Glomerular visceral epithelial cell (primary cell): ENCODE measurements at regions not wholly inside any gene's neighbourhood (a gene's known extent, or its start where the extent isn't known, plus 50 kb on each side); places are given as distances from the start of the nearest gene placed in this dataset.

Source experiments
- DNase-seq: peaks from one replicate; pipeline ENCODE4 v3.0.0-alpha.2; 2016; ENCODE audit errors: extremely low spot score

- DNase-seq: no peak
Observed at GRCh38 chr5:18037718-18038117, 403.5 kb downstream of the TAF11L14 start.

GRCh38 chr5:18043344-18043743 lies 409.1 kb downstream of the TAF11L14 start:
- no peak for DNase-seq

DNA sequence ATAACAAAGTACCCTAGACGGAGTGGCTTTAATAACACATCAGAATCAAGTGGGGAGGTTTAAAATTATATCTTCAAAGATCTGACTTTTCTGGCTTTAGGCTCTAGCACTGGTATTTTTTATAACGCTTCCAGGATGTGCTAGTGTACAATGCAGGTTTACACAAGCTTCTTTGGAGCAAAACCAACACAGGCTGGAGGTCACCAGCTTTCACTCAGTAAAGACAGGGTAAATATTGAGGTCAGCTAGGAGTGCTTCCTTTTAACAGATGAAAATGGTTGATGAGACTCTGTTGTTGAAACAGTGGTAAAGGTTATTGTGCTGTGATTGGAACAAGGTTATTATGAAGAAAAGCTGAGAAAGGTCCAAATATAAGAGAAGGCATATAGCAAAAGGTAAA lies 414.2 kb downstream of the TAF11L14 start:
- DNase-seq: no peak

DNA sequence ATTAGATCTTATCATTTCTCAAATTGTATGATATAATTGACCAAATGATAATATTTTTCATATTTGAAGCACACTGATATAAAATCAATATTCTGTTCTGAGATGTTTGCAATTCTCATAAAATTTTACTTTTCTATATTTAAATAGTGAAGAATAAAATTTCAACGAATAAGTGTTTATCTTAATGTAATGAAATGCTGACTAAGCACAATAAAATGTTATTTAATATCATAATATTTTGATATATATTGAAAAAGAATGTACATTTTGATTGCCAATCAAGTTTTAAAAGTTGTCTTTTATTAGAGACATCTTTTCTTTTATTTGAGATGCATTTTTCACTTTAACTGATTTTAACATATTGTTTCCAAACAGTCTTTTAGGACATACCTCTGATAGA lies 416.1 kb downstream of the TAF11L14 start:
- DNase-seq: no peak

DNA sequence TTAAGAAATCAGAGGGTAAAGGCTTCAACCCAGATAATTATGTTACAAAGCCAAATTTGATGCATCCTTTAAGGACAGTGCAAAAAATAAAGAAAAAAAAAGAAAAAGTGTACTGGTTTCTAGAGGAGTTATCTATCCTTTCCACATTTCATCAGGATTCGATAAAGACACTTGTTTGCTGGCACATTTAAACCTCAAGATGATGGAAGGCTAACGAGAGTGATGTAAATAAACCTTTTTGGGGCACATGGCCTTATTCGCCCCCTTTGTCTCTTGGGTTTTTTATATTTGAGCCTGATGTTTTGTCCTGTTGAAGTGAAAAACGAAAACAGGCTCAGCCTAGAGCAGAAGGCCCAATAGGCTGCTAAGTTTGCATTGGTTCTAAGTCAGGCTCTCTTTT lies 416.5 kb downstream of the TAF11L14 start:
- DNase-seq: no peak

DNA sequence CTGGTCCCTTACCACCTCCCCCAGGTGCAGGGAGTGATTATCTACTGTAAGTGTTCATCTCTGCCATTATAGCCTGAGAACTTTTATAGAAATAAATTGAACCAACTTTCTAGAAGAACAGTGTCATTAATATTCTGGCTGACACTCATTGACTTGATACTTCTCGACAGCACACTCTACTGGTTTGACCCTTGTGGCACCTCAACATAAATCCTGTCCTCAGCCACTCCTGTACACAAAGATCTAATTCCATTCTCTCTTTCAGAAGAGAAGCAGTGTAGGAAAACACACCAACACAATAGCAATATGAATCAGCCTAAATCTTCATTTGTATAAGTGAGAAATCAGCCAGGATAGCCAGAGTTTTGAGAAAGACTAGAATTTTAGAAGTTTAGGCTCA lies 417.7 kb downstream of the TAF11L14 start:
- DNase-seq: no peak

- DNase-seq: no peak
Observed at GRCh38 chr5:18052569-18052968, 418.3 kb downstream of the TAF11L14 start.

GRCh38 chr5:18057725-18058124 lies 423.5 kb downstream of the TAF11L14 start:
- DNase-seq: no peak

DNA sequence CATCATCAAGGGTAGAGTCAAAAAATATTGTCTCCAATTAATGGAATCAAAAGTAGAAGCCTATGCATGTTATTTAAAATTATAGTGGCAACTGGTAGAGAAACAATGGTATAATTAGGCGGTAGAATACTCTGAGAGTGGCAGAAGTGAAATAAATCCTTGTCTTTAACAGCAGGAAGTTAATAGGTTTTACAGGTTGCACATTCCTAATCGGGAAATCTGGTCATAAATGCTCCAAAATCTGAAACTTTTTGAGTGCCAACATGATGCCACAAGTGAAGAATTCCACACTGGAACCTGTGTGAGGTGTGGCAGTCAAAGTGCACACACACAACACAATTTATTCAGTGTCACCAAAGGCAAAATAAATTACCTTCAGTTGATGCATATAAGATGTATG lies 433.4 kb downstream of the TAF11L14 start:
- DNase-seq: no peak

- DNase-seq: no peak
Observed at GRCh38 chr5:18068826-18069225, 434.6 kb downstream of the TAF11L14 start.

DNA sequence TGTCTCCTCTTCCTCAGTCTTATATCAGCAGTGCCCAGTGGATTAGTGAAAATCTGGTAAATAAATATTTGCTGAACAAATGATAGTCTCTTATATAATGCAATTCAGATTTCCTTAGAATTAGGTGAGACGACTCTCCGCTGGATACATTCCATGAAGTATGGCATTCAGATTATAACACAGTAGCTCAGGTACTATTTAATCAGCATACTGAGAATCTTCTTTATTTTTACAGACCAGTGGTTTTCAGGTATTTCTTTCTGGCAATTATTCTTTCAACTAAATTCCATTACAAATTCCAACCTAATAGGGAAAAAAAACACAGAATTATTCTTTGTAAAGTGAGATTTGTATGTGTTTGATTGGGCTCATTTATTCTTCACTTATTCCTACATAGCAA lies 435.5 kb downstream of the TAF11L14 start:
- DNase-seq: no peak

- DNase-seq: no peak
Observed at GRCh38 chr5:18072600-18072999, 438.3 kb downstream of the TAF11L14 start.

DNA sequence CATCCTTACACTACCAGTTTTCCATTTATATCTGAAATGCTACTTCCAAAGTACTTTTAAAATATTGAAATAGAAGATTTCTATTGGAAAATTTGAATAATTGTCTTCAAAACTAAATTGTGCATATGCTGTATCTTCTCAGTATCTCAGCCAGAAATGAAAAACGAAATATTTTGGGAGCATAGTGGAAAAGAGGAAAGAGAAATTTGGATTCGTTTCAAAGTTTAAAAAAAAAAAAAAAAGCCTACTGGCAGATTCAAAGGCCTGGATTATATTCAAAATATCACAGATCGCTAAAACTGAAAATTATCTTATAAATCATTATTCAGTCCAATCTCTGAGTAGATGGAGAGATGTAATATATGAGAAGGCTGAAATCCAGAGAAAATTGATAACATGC lies 440.7 kb downstream of the TAF11L14 start:
- DNase-seq: no peak

- no peak for DNase-seq
Observed at GRCh38 chr5:18078157-18078556, 443.9 kb downstream of the TAF11L14 start.

GRCh38 chr5:18079831-18080230 lies 445.6 kb downstream of the TAF11L14 start:
- no peak for DNase-seq

GRCh38 chr5:18088020-18088579 lies 453.8 kb downstream of the TAF11L14 start:
- DNase-seq: no peak

DNA sequence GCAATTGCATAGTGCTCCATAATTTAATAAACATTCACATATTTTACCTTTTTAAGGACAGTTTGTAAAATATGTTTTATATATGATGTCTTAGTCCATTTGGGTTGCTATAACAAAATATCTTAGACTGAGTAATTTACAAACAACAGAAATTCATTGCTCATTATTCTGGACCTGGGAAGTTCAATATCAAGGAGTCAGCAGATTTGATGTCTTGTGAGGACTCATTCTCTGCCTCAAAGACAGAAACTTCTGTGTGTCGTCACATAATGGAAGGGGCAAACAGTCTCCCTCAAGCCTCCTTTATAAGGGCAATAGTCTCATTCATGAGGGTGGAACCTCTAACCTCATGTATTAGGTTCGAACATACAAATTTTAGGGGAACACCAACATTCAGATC lies 455.9 kb downstream of the TAF11L14 start:
- no peak for DNase-seq

DNA sequence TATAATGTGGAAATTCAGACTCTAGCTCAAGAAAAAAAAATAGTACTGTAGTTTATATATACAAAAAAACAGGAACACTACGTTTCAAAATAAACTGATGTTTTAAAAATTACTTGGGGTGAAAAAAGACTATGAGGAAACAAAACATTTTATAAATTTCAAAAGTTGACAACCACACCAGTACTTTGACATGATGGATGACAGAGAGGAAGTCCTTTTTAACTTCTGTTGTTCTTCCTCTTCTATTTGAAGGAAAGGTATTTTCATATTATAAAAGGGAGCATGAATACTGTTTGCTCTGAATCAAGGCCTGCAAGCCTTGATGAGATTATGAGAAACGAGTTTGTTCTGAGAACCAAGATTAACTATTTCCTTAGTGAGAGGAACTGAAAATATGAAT lies 456.9 kb downstream of the TAF11L14 start:
- no peak for DNase-seq

- DNase-seq: no peak
Observed at GRCh38 chr5:18091758-18092157, 457.5 kb downstream of the TAF11L14 start.

GRCh38 chr5:18095061-18095460 lies 460.8 kb downstream of the TAF11L14 start:
- DNase-seq: no peak

GRCh38 chr5:18097817-18098216 lies 463.6 kb downstream of the TAF11L14 start:
- DNase-seq: no peak

DNA sequence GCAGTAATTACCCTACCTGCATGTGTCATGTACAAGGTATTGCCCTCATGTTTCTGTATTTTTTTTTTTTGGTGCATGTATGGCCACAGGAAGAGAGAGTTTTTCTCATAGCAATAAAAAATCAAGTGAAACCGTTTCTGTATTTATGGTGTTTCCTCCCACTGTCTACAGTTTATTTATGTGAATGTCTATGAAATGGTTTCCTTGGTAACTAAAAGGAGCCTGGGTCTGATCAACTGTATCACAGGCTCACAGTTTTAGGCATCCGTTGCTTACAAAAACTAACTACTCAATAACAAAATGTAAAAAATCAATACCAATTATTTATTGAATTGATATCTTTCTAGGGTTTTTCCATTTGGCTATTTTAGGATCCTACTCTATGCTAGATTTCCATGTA lies 464.4 kb downstream of the TAF11L14 start:
- no peak for DNase-seq

DNA sequence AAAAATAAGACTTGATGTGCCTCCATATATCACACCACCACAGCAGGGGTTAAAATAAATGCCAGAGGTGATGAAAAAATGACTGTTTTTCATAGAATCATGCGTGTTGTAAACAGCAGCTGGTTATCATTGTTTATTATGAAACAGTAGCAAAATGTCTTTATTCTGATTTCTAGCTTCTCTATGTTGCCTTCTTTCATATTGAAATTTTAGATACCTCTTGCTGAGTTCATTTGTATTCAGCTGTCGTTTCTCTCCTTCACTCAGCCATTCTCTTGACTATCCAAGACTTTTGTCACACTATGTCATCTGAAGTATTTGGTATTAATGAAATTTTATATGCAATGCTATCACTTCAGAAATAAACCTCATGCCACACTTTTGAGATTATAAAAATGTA lies 465.0 kb downstream of the TAF11L14 start:
- no peak for DNase-seq

- DNase-seq: no peak
Observed at GRCh38 chr5:18101532-18101931, 467.3 kb downstream of the TAF11L14 start.

DNA sequence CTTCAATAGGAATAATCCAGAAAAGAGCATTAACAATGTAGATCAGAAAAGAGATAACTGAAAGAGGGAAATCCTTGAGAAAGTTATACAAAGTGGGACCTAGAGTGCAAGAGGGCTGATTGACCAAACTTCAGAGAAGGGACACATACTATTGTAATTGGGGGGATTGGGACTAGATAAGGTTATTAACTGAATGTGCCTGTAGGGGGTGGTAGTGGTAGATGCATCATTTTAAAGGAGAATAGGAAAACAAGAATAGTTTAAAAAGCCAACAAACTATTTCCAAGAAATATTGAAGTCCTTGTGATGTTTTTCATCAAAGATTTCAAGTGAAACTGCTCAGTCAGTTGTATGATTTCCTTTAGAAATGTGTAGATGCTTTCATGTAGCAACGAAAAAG lies 468.5 kb downstream of the TAF11L14 start:
- no peak for DNase-seq
